Mucosa of rectum (tissue), 2 donors: ENCODE measurements at regions not wholly inside any gene's neighbourhood (a gene's known extent, or its start where the extent isn't known, plus 50 kb on each side); places are given as distances from the start of the nearest gene placed in this dataset.

Experiments used
- H3K27ac ChIP-seq, 2 donors: one replicate each; pipeline ENCODE4 v1.7.0; 2013; ENCODE audit warnings: inconsistent platforms in 2 of 2, low read depth in 2 of 2, low read length in 2 of 2
- H3K27me3 ChIP-seq, 2 donors: one replicate each; pipeline ENCODE4 v1.7.0; 2013; ENCODE audit warnings: low read length in 2 of 2; ENCODE audit not compliant: control insufficient read depth in 2 of 2, insufficient read depth in 2 of 2
- H3K36me3 ChIP-seq, 2 donors: one replicate each; pipeline ENCODE4 v1.7.0; 2013; ENCODE audit warnings: low read length in 2 of 2; ENCODE audit not compliant: control insufficient read depth in 2 of 2, insufficient read depth in 2 of 2
- H3K4me1 ChIP-seq, 2 donors: one replicate each; pipeline ENCODE4 v1.7.0; 2013; ENCODE audit warnings: low read length in 2 of 2, mild to moderate bottlenecking in 1 of 2; ENCODE audit not compliant: control insufficient read depth in 2 of 2, insufficient read depth in 2 of 2
- H3K4me3 ChIP-seq, 2 donors: one replicate each; pipeline ENCODE4 v1.7.0; 2013; ENCODE audit warnings: low read length in 2 of 2
- H3K9ac ChIP-seq, 2 donors: one replicate each; pipeline ENCODE4 v1.7.0; 2013; ENCODE audit warnings: low read length in 2 of 2, low read depth in 1 of 2, mild to moderate bottlenecking in 1 of 2
- H3K9me3 ChIP-seq, 2 donors: one replicate each; pipeline ENCODE4 v1.7.0; 2013; ENCODE audit warnings: low read length in 2 of 2; ENCODE audit not compliant: control insufficient read depth in 2 of 2
- donor health status: healthy.
- donor health status: Normal muscosa, but diverticular disease.

GRCh38 chr13:106173346-106173745 is 362.1 kb downstream of the EFNB2 start:
- Histone ChIP-seq H3K9ac (no peak overlapping the region), H3K36me3 (no peaks in the 10 kb centered on the region), H3K27ac (no peak overlapping the region), H3K4me1 (peaks cover 0 to 2% of the 10 kb centered on the region in 2 donors), H3K9me3 (no peaks in the 10 kb centered on the region), H3K4me3 (no peak overlapping the region), H3K27me3 (no peaks in the 10 kb centered on the region)

GRCh38 chr13:106172176-106172905 is 363.1 kb downstream of the EFNB2 start:
- no peak overlapping the region for H3K9ac ChIP-seq
- H3K36me3 ChIP-seq, result no peaks in the 10 kb centered on the region
- no peak overlapping the region for H3K4me3 ChIP-seq
- peaks cover 0 to 2% of the 10 kb centered on the region in 2 donors for H3K4me1 ChIP-seq
- no peaks in the 10 kb centered on the region for H3K9me3 ChIP-seq
- no peak overlapping the region for H3K27ac ChIP-seq
- no peaks in the 10 kb centered on the region for H3K27me3 ChIP-seq

GRCh38 chr13:106163426-106163825 is 372.0 kb downstream of the EFNB2 start:
- H3K4me1 ChIP-seq, result no peaks in the 10 kb centered on the region
- H3K36me3 ChIP-seq, result no peaks in the 10 kb centered on the region
- no peak overlapping the region for H3K9ac ChIP-seq
- no peak overlapping the region for H3K4me3 ChIP-seq
- no peak overlapping the region for H3K27ac ChIP-seq
- H3K27me3 ChIP-seq, result no peaks in the 10 kb centered on the region
- H3K9me3 ChIP-seq, result no peaks in the 10 kb centered on the region

- Histone ChIP-seq H3K4me3 (no peak overlapping the region), H3K27me3 (no peaks in the 10 kb centered on the region), H3K27ac (no peak overlapping the region), H3K9me3 (no peaks in the 10 kb centered on the region), H3K36me3 (no peaks in the 10 kb centered on the region), H3K9ac (no peak overlapping the region), H3K4me1 (no peaks in the 10 kb centered on the region)
Observed at GRCh38 chr13:106161146-106161545, 374.3 kb downstream of the EFNB2 start.

- Histone ChIP-seq H3K4me1 (no peaks in the 10 kb centered on the region), H3K36me3 (no peaks in the 10 kb centered on the region), H3K27me3 (no peaks in the 10 kb centered on the region), H3K4me3 (no peak overlapping the region), H3K9ac (no peak overlapping the region), H3K9me3 (no peaks in the 10 kb centered on the region), H3K27ac (no peak overlapping the region)
Observed at GRCh38 chr13:106159295-106160195, 375.9 kb downstream of the EFNB2 start.

GRCh38 chr13:106156468-106156867 is 379.0 kb downstream of the EFNB2 start:
- peaks cover 5 to 20% of the 10 kb centered on the region in 2 donors for H3K4me1 ChIP-seq
- H3K27ac ChIP-seq, result no peak overlapping the region

GRCh38 chr13:106155411-106155810 is 380.1 kb downstream of the EFNB2 start:
- Histone ChIP-seq H3K9ac (no peak overlapping the region), H3K36me3 (no peaks in the 10 kb centered on the region), H3K27ac (no peak overlapping the region), H3K4me3 (no peak overlapping the region), H3K9me3 (no peaks in the 10 kb centered on the region), H3K27me3 (no peaks in the 10 kb centered on the region), H3K4me1 (peaks cover 8 to 28% of the 10 kb centered on the region in 2 donors)

More at GRCh38 chr13:106156468-106156867, 379.0 kb downstream of the EFNB2 start:
- no peaks in the 10 kb centered on the region for H3K9me3 ChIP-seq
- H3K4me3 ChIP-seq, result no peak overlapping the region
- H3K9ac ChIP-seq, result no peak overlapping the region
- H3K27me3 ChIP-seq, result no peaks in the 10 kb centered on the region
- H3K36me3 ChIP-seq, result no peaks in the 10 kb centered on the region

- Histone ChIP-seq H3K27me3 (no peaks in the 10 kb centered on the region), H3K36me3 (no peaks in the 10 kb centered on the region), H3K27ac (no peak overlapping the region), H3K9ac (no peak overlapping the region), H3K4me1 (peaks cover 8 to 30% of the 10 kb centered on the region in 2 donors), H3K9me3 (no peaks in the 10 kb centered on the region), H3K4me3 (no peak overlapping the region)
Observed at GRCh38 chr13:106153876-106154275, 381.6 kb downstream of the EFNB2 start.

GRCh38 chr13:106153041-106153440 is 382.4 kb downstream of the EFNB2 start:
- H3K9me3 ChIP-seq, result no peaks in the 10 kb centered on the region
- H3K4me1 ChIP-seq, result peaks cover 8 to 30% of the 10 kb centered on the region in 2 donors
- peak overlapping the region in 1 of 2 donors; percentile 83 for H3K27ac ChIP-seq
- H3K27me3 ChIP-seq, result no peaks in the 10 kb centered on the region
- H3K9ac ChIP-seq, result no peak overlapping the region
- H3K4me3 ChIP-seq, result no peak overlapping the region
- no peaks in the 10 kb centered on the region for H3K36me3 ChIP-seq

- H3K4me1 ChIP-seq, result peaks cover 8 to 39% of the 10 kb centered on the region in 2 donors
- peak overlapping the region in 1 of 2 donors; percentile 37 for H3K9ac ChIP-seq
- H3K4me3 ChIP-seq, result no peak overlapping the region
- H3K9me3 ChIP-seq, result no peaks in the 10 kb centered on the region
- H3K36me3 ChIP-seq, result no peaks in the 10 kb centered on the region
- H3K27me3 ChIP-seq, result no peaks in the 10 kb centered on the region
- peak overlapping the region; percentile 69 to 83 for H3K27ac ChIP-seq
Observed at GRCh38 chr13:106152047-106152446, 383.4 kb downstream of the EFNB2 start.
